H1 (cell line): ENCODE measurements at regions not wholly inside any gene's neighbourhood (a gene's known extent, or its start where the extent isn't known, plus 50 kb on each side); places are given as distances from the start of the nearest gene placed in this dataset.

Source experiments
- CHD7 ChIP-seq: fragments of 300-600 bp; sonication (generic); IDR thresholded peaks from 2 replicates; pipeline ENCODE4 v1.7.1; 2012; ENCODE audit warnings: low read length, moderate library complexity, mild to moderate bottlenecking, inconsistent platforms; ENCODE audit not compliant: insufficient replicate concordance
- HDAC6 ChIP-seq: IDR thresholded peaks from one replicate; pipeline ENCODE4 v1.7.1; 2012; ENCODE audit warnings: low read depth, mild to moderate bottlenecking, inconsistent platforms, low read length, moderate library complexity
- RXRA ChIP-seq: IDR thresholded peaks from 2 replicates; pipeline ENCODE4 v1.6.1; 2011; ENCODE audit warnings: low read depth, mild to moderate bottlenecking, low read length, moderate library complexity; ENCODE audit not compliant: insufficient read depth
- SP1 ChIP-seq: IDR thresholded peaks from 2 replicates; pipeline ENCODE4 v1.6.1; 2011; ENCODE audit warnings: low read depth, low read length
- SP4 ChIP-seq: IDR thresholded peaks from 2 replicates; pipeline ENCODE4 v1.6.1; 2012; ENCODE audit warnings: low read length, inconsistent platforms
- SRF ChIP-seq: IDR thresholded peaks from 2 replicates; pipeline ENCODE4 v1.6.1; 2011; ENCODE audit warnings: mild to moderate bottlenecking, low read depth, low read length, moderate library complexity

DNA sequence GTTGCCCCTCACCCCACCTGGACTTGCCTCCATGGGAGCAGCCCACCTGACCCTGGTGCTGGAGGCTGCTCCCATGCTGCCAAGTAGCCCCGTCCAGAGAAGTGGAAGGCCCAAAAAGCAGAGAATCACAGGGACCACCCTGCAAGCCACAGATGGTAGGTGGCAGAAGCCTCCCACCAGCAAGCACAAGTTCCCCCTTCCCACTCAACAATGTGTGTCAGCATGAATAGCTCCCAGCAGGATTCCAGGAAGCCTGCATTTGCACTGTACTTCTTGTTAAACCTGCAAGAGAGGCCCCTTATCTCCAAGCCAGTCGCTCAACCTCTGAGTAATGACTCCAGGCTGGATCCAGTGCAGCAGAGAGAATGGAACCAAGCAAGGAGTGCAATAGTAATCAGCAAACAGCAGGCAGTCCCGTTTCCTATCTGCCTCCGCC lies 180.8 kb upstream of the CST7 start (continued):
- TF ChIP-seq CHD7 (no peak), SRF (no peak), RXRA (no peak), SP1 (no peak), SP4 (no peak), HDAC6 (no peak)
- TF ChIP-seq, all 59 proteins: peak for 0
